IMR-90 (cell line): ENCODE measurements at regions not wholly inside any gene's neighbourhood (a gene's known extent, or its start where the extent isn't known, plus 50 kb on each side); places are given as distances from the start of the nearest gene placed in this dataset.

Experiments
- BHLHE40 ChIP-seq: fragments of 150-350 bp; IDR thresholded peaks from 2 replicates; pipeline ENCODE4 v1.6.1; 2016; ENCODE audit warnings: mild to moderate bottlenecking, low read depth, low read length
- CHD1 ChIP-seq: IDR thresholded peaks from 2 replicates; pipeline ENCODE4 v1.6.1; 2012; ENCODE audit warnings: low read depth, low read length, improper control_type of control experiment
- CTCF ChIP-seq: conservative IDR thresholded peaks from 2 replicates; pipeline ENCODE4 v1.5.1; 2012; ENCODE audit warnings: mild to moderate bottlenecking, low read depth, low read length, improper control_type of control experiment
- RAD21 ChIP-seq: IDR thresholded peaks from 2 replicates; pipeline ENCODE4 v1.6.1; 2012; ENCODE audit warnings: low read length, improper control_type of control experiment
- RFX5 ChIP-seq: IDR thresholded peaks from 2 replicates; pipeline ENCODE4 v1.8.0; 2012; ENCODE audit warnings: low read depth, mild to moderate bottlenecking, low read length, moderate library complexity

- TF ChIP-seq BHLHE40 = no peak
- TF ChIP-seq CTCF = no peak
- TF ChIP-seq RAD21 = no peak
- no peak for TF ChIP-seq CHD1
- no peak for TF ChIP-seq RFX5
Measured at GRCh38 chr3:171979081-171979480, 60.3 kb upstream of the FNDC3B start.
